H9 (cell line): ENCODE measurements at regions not wholly inside any gene's neighbourhood (a gene's known extent, or its start where the extent isn't known, plus 50 kb on each side); places are given as distances from the start of the nearest gene placed in this dataset.

Experiments
- DNase-seq: peaks from one replicate; pipeline ENCODE4 v3.0.0-alpha.2; 2017
- H2AFZ ChIP-seq: one replicate; pipeline ENCODE4 v1.6.1; 2013; ENCODE audit warnings: mild to moderate bottlenecking, low read length, control low read depth, moderate library complexity
- H2AK5ac ChIP-seq: 2 replicates; pipeline ENCODE4 v1.6.1; 2013; ENCODE audit warnings: low read length, control low read depth, mixed read lengths; ENCODE audit not compliant: insufficient read length
- H2BK120ac ChIP-seq: one replicate; pipeline ENCODE4 v1.6.1; 2013; ENCODE audit warnings: low read depth, mild to moderate bottlenecking, low read length, control low read depth, inconsistent platforms; ENCODE audit not compliant: poor library complexity, severe bottlenecking
- H2BK12ac ChIP-seq: 2 replicates; pipeline ENCODE4 v1.6.1; 2013; ENCODE audit warnings: low read length, control low read depth, mixed read lengths, low read depth; ENCODE audit not compliant: insufficient read length
- H2BK15ac ChIP-seq: 2 replicates; pipeline ENCODE4 v1.6.1; 2013; ENCODE audit warnings: low read depth, low read length, control low read depth
- H2BK20ac ChIP-seq: one replicate; pipeline ENCODE4 v1.6.1; 2013; ENCODE audit warnings: low read depth, mild to moderate bottlenecking, low read length, control low read depth, inconsistent platforms; ENCODE audit not compliant: poor library complexity, severe bottlenecking
- H2BK5ac ChIP-seq: 2 replicates; pipeline ENCODE4 v1.6.1; 2013; ENCODE audit warnings: low read length, control low read depth, mixed read lengths; ENCODE audit not compliant: insufficient read length
- H3K14ac ChIP-seq: 2 replicates; pipeline ENCODE4 v1.6.1; 2013; ENCODE audit warnings: low read length, control low read depth; ENCODE audit not compliant: insufficient read depth
- H3K18ac ChIP-seq: 2 replicates; pipeline ENCODE4 v1.6.1; 2013; ENCODE audit warnings: low read depth, mild to moderate bottlenecking, mixed read lengths, low read length, control low read depth; ENCODE audit not compliant: insufficient read length
- H3K23ac ChIP-seq: 2 replicates; pipeline ENCODE4 v1.6.1; 2013; ENCODE audit warnings: low read length, control low read depth, mixed read lengths, low read depth; ENCODE audit not compliant: insufficient read length
- H3K23me2 ChIP-seq: 2 replicates; pipeline ENCODE4 v1.6.1; 2013; ENCODE audit warnings: low read depth, mild to moderate bottlenecking, mixed read lengths, low read length, control low read depth; ENCODE audit not compliant: insufficient read length, poor library complexity, severe bottlenecking
- H3K27ac ChIP-seq: 2 replicates; pipeline ENCODE4 v1.5.1; 2013; ENCODE audit warnings: low read length, control low read depth, mixed read lengths, low read depth; ENCODE audit not compliant: insufficient read length
- H3K27me3 ChIP-seq: 2 replicates; pipeline ENCODE4 v1.6.1; 2013; ENCODE audit warnings: low read length, control low read depth, inconsistent platforms; ENCODE audit not compliant: insufficient read depth
- H3K4ac ChIP-seq: 2 replicates; pipeline ENCODE4 v1.6.1; 2013; ENCODE audit warnings: low read depth, mild to moderate bottlenecking, control low read depth, inconsistent platforms, low read length, moderate library complexity
- H3K4me1 ChIP-seq: 2 replicates; pipeline ENCODE4 v1.6.1; 2013; ENCODE audit warnings: low read length, control low read depth, inconsistent platforms; ENCODE audit not compliant: insufficient read depth
- H3K4me2 ChIP-seq: 2 replicates; pipeline ENCODE4 v1.6.1; 2013; ENCODE audit warnings: low read length, control low read depth, mixed read lengths; ENCODE audit not compliant: insufficient read length, insufficient read depth
- H3K56ac ChIP-seq: 2 replicates; pipeline ENCODE4 v1.6.1; 2013; ENCODE audit warnings: low read depth, mild to moderate bottlenecking, mixed read lengths, low read length, control low read depth; ENCODE audit not compliant: insufficient read length
- H3K79me1 ChIP-seq: 2 replicates; pipeline ENCODE4 v1.6.1; 2013; ENCODE audit warnings: low read depth, mild to moderate bottlenecking, moderate library complexity, low read length, control low read depth, inconsistent platforms; ENCODE audit not compliant: insufficient read depth, poor library complexity, severe bottlenecking
- H3K79me2 ChIP-seq: 2 replicates; pipeline ENCODE4 v1.6.1; 2013; ENCODE audit warnings: low read length, control low read depth, inconsistent platforms; ENCODE audit not compliant: insufficient read depth
- H3K9ac ChIP-seq: 2 replicates; pipeline ENCODE4 v1.6.1; 2013; ENCODE audit warnings: low read length, control low read depth, mixed read lengths; ENCODE audit not compliant: insufficient read length; ENCODE audit errors: extremely low read depth
- H3K9me3 ChIP-seq: one replicate; pipeline ENCODE4 v1.6.1; 2013; ENCODE audit warnings: low read depth, low read length, inconsistent platforms; ENCODE audit not compliant: control insufficient read depth
- H3T11ph ChIP-seq: one replicate; pipeline ENCODE4 v1.6.1; 2013; ENCODE audit warnings: mild to moderate bottlenecking, low read length, control low read depth, inconsistent platforms
- H4K20me1 ChIP-seq: one replicate; pipeline ENCODE4 v1.6.1; 2013; ENCODE audit not compliant: control insufficient read depth, insufficient read length, insufficient read depth
- H4K5ac ChIP-seq: 2 replicates; pipeline ENCODE4 v1.6.1; 2013; ENCODE audit warnings: low read depth, mild to moderate bottlenecking, mixed read lengths, low read length, control low read depth; ENCODE audit not compliant: insufficient read length
- H4K8ac ChIP-seq: replicated peaks from 2 replicates; pipeline ENCODE4 v1.6.1; 2013; ENCODE audit warnings: low read length, control low read depth, mixed read lengths, low read depth; ENCODE audit not compliant: insufficient read length
- H4K91ac ChIP-seq: 2 replicates; pipeline ENCODE4 v1.6.1; 2013; ENCODE audit warnings: low read depth, mild to moderate bottlenecking, moderate library complexity, mixed read lengths, low read length, control low read depth; ENCODE audit not compliant: insufficient read length
- H3K27ac Mint-ChIP-seq, 3 experiments: 2 replicates in 2 of 3; 3 replicates in 1 of 3; pipeline ENCODE4 v1.8.0; 2020 to 2021; ENCODE audit warnings: mixed read lengths in 3 of 3, mild to moderate bottlenecking in 1 of 3, moderate library complexity in 1 of 3
- H3K27me3 Mint-ChIP-seq: 2 replicates; pipeline ENCODE4 v1.8.0; 2021; ENCODE audit warnings: low read depth, mild to moderate bottlenecking, moderate library complexity, mixed read lengths
- H3K36me3 Mint-ChIP-seq, 3 experiments: 2 replicates in 2 of 3; 3 replicates in 1 of 3; pipeline ENCODE4 v1.8.0; 2020 to 2021; ENCODE audit warnings: low read depth in 3 of 3, mixed read lengths in 3 of 3; ENCODE audit not compliant: insufficient read depth in 1 of 3
- H3K4me1 Mint-ChIP-seq, 2 experiments: 2 replicates each; pipeline ENCODE4 v1.8.0; 2020; ENCODE audit warnings: mixed read lengths in 2 of 2
- H3K4me3 Mint-ChIP-seq, 2 experiments: 2 replicates in 1 of 2; 3 replicates in 1 of 2; pipeline ENCODE4 v1.8.0; 2020 to 2021; ENCODE audit warnings: mild to moderate bottlenecking in 2 of 2, mixed read lengths in 2 of 2, moderate library complexity in 1 of 2
- H3K9me3 Mint-ChIP-seq, 2 experiments: 2 replicates in 1 of 2; 3 replicates in 1 of 2; pipeline ENCODE4 v1.8.0; 2020; ENCODE audit warnings: mild to moderate bottlenecking in 2 of 2, mixed read lengths in 2 of 2, moderate library complexity in 1 of 2
- WGBS: extraction: QIAGEN DNeasy Blood & Tissue Kit; methylation state at CpG from one replicate; pipeline ENCODE4 v1.1.7; 2013; ENCODE audit warnings: missing lambda C conversion rate, low lambda C conversion rate, mixed read lengths; ENCODE audit not compliant: insufficient read length; ENCODE audit errors: extremely low coverage; 5-methylcytosine and 5-hydroxymethylcytosine counted together
- TF ChIP-seq, protein P1 (sequence below): fragments of 200-600 bp; sonication (generic); conservative IDR thresholded peaks from 3 replicates; pipeline ENCODE4 v1.8.0; 2021; ENCODE audit warnings: antibody characterized with exemption, mild to moderate bottlenecking

DNA sequence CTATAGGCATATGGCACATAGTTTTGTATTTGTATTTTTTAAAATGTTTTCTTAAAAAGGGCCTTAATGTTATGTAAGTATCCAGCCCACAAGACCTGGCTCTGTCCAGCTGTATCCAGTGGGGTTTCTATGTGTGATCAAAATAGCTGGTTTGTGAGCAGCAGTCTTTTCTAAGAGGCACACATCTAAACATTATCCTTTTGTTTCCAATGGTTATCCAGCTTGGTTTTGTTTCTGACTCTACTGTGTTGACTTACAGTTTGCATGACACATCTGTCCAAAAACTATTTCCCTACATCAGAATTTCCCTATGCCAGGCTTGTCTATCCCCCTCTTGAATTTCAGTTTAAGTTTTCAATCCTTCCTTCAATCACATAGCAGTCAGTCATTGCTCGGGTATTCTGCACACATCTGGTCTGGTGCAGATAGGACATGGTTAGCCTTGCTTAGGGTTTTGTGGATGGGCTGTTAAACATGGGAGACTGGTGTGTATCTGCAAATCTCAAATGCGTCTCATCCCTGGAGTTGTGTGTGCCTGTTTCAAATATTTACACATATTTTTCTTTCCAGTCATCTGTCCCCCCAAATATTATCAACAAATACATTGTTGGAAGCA, 104.2 kb downstream of the SAMD9 start:
- Histone ChIP-seq H3K4ac (no peak overlapping the region), H3K14ac (no peak overlapping the region), H2BK20ac (no peak overlapping the region), H3K27ac (no peak overlapping the region), H3K4me2 (no peak overlapping the region), H4K20me1 (no peaks in the 10 kb centered on the region), H4K8ac (no peak overlapping the region), H3K9ac (no peak overlapping the region), H3K18ac (no peak overlapping the region), H3K4me1 (no peaks in the 10 kb centered on the region), H3K9me3 (no peaks in the 10 kb centered on the region), H3T11ph (no peak overlapping the region), H3K23ac (no peak overlapping the region), H2BK120ac (no peak overlapping the region), H2BK5ac (no peak overlapping the region), H3K56ac (no peak overlapping the region), H4K5ac (no peak overlapping the region), H2BK12ac (no peak overlapping the region), H3K79me2 (no peaks in the 10 kb centered on the region), H2BK15ac (no peak overlapping the region), H3K27me3 (no peaks in the 10 kb centered on the region), H2AK5ac (no peak overlapping the region), H3K23me2 (no peaks in the 10 kb centered on the region), H3K79me1 (no peaks in the 10 kb centered on the region), H4K91ac (no peak overlapping the region), H2AFZ (no peak overlapping the region)
- Mint-ChIP-seq H3K4me3 (no peak overlapping the region), H3K27me3 (no peaks in the 10 kb centered on the region; the same call in none of the 2 replicates), H3K36me3 (no peaks in the 10 kb centered on the region), H3K27ac (no peak overlapping the region), H3K4me1 (peaks cover 16 to 17% of the 10 kb centered on the region in 2 experiments; a peak in 3 of 4 replicates), H3K9me3 (no peaks in the 10 kb centered on the region)
- DNase-seq, result no peak
- WGBS, result no CpG with 5 or more reads among the region's 2 CpGs
- TF ChIP-seq, protein P1, sequence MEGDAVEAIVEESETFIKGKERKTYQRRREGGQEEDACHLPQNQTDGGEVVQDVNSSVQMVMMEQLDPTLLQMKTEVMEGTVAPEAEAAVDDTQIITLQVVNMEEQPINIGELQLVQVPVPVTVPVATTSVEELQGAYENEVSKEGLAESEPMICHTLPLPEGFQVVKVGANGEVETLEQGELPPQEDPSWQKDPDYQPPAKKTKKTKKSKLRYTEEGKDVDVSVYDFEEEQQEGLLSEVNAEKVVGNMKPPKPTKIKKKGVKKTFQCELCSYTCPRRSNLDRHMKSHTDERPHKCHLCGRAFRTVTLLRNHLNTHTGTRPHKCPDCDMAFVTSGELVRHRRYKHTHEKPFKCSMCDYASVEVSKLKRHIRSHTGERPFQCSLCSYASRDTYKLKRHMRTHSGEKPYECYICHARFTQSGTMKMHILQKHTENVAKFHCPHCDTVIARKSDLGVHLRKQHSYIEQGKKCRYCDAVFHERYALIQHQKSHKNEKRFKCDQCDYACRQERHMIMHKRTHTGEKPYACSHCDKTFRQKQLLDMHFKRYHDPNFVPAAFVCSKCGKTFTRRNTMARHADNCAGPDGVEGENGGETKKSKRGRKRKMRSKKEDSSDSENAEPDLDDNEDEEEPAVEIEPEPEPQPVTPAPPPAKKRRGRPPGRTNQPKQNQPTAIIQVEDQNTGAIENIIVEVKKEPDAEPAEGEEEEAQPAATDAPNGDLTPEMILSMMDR, result no peak
